A549 (cell line): ENCODE measurements at regions not wholly inside any gene's neighbourhood (a gene's known extent, or its start where the extent isn't known, plus 50 kb on each side); places are given as distances from the start of the nearest gene placed in this dataset.

Source experiments
- ATAC-seq, 2 experiments: fragments of 200-7000 bp in 1 of 2; fragments of >200 bp in 1 of 2; cut with Nextera tagmentation in 1 of 2; cut with Tn5 transposase in 1 of 2; 3 replicates each; pipeline versions ENCODE4 v1.8.0 to v1.9.1; 2018 to 2020; ENCODE audit warnings: mild to moderate bottlenecking in 1 of 2, moderate library complexity in 1 of 2
- CTCF ChIA-PET: fragments of 300-600 bp; sonication (Branson Sonifier 250); formaldehyde crosslinking; extraction: SDS; loops from one replicate; lab custom pipeline; 2021; ENCODE audit warnings: antibody characterized with exemption, inconsistent platforms; lab: Yijun Ruan, JAX
- POLR2A ChIA-PET: fragments of 350-600 bp; formaldehyde crosslinking; extraction: SDS; loops from one replicate; lab custom pipeline; 2021; ENCODE audit warnings: antibody characterized with exemption, inconsistent platforms; lab: Yijun Ruan, JAX
- DNase-seq, 2 experiments: peaks; one replicate each; pipeline versions ENCODE4 v3.0.0 to v3.0.0-alpha.2; 2011 to 2016; ENCODE audit warnings: low read depth in 1 of 2, low spot score in 1 of 2
- FAIRE-seq: peaks from 2 replicates; lab custom pipeline; 2011; peaks lifted over from hg19 to GRCh38; lab: Jason Lieb, UNC
- H3K27ac ChIP-seq, 2 experiments: fragments of >200 bp; sonication (Bioruptor Twin); formaldehyde crosslinking; 3 replicates each; pipeline ENCODE4 v1.5.1; 2016 to 2017
- H3K4me1 ChIP-seq: fragments of >200 bp; sonication (Bioruptor Twin); formaldehyde crosslinking; 3 replicates; pipeline ENCODE4 v1.6.1; 2016
- H3K4me2 ChIP-seq: fragments of >200 bp; sonication (Bioruptor Twin); formaldehyde crosslinking; 3 replicates; pipeline ENCODE4 v1.6.1; 2016
- H3K4me3 ChIP-seq: fragments of >200 bp; sonication (Bioruptor Twin); formaldehyde crosslinking; 3 replicates; pipeline ENCODE4 v1.5.1; 2016
- H3K9me3 ChIP-seq: fragments of >200 bp; sonication (Bioruptor Twin); formaldehyde crosslinking; 3 replicates; pipeline ENCODE4 v1.6.1; 2016
- BCL3 ChIP-seq: fragments of >200 bp; sonication (Bioruptor Twin); formaldehyde crosslinking; IDR thresholded peaks from 3 replicates; pipeline ENCODE4 v1.6.1; 2016
- CBX2 ChIP-seq: fragments of 200-600 bp; sonication (generic); IDR thresholded peaks from 2 replicates; pipeline ENCODE4 v1.6.1; 2016; ENCODE audit warnings: low read depth, mild to moderate bottlenecking, borderline replicate concordance
- CBX8 ChIP-seq: fragments of 200-600 bp; sonication (generic); IDR thresholded peaks from 2 replicates; pipeline ENCODE4 v1.6.1; 2016
- CEBPB ChIP-seq, 2 experiments: fragments of >200 bp in 1 of 2; sonication (Bioruptor Twin) in 1 of 2; formaldehyde crosslinking in 1 of 2; IDR thresholded peaks; 2 replicates each; pipeline ENCODE4 v1.6.1; 2012 to 2016
- CHD2 ChIP-seq: fragments of 150-350 bp; IDR thresholded peaks from 2 replicates; pipeline ENCODE4 v1.6.1; 2014; ENCODE audit warnings: low read length; ENCODE audit not compliant: partially characterized antibody
- CTCF ChIP-seq: fragments of >200 bp; sonication (Bioruptor Twin); formaldehyde crosslinking; IDR thresholded peaks from 3 replicates; pipeline ENCODE4 v1.5.1; 2016
- E2F6 ChIP-seq: IDR thresholded peaks from 2 replicates; pipeline ENCODE4 v1.6.1; 2012; ENCODE audit warnings: low read depth, borderline replicate concordance
- EHF ChIP-seq: fragments of 250-450 bp; sonication (Bioruptor Pico); IDR thresholded peaks from 2 replicates; pipeline ENCODE4 v1.5.0; 2020; ENCODE audit warnings: mild to moderate bottlenecking
- EHMT2 ChIP-seq: fragments of 200-600 bp; sonication (generic); IDR thresholded peaks from 2 replicates; pipeline ENCODE4 v1.6.1; 2016; ENCODE audit warnings: antibody characterized with exemption, low read depth, mild to moderate bottlenecking, moderate library complexity
- FOSB ChIP-seq: fragments of 250-450 bp; sonication (Bioruptor Pico); IDR thresholded peaks from 2 replicates; pipeline ENCODE4 v1.5.0; 2020; ENCODE audit warnings: mild to moderate bottlenecking, moderate library complexity
- FOSL2 ChIP-seq, 2 experiments: fragments of 450-650 bp in 1 of 2; fragments of >200 bp in 1 of 2; sonication (Bioruptor Twin) in 1 of 2; formaldehyde crosslinking; IDR thresholded peaks; 2 replicates each; pipeline versions ENCODE4 v1.5.0 to v1.6.1; 2016 to 2020; ENCODE audit warnings: mild to moderate bottlenecking in 1 of 2, moderate library complexity in 1 of 2
- HES2 ChIP-seq: fragments of >200 bp; sonication (Bioruptor Twin); formaldehyde crosslinking; IDR thresholded peaks from 2 replicates; pipeline ENCODE4 v1.6.1; 2016
- HOXB13 ChIP-seq: fragments of 250-450 bp; sonication (Bioruptor Pico); IDR thresholded peaks from 2 replicates; pipeline ENCODE4 v1.5.0; 2020; ENCODE audit warnings: low read depth, mild to moderate bottlenecking, moderate library complexity
- KDM1A ChIP-seq: fragments of 200-600 bp; sonication (generic); IDR thresholded peaks from 2 replicates; pipeline ENCODE4 v1.6.1; 2016; ENCODE audit warnings: low read depth, mild to moderate bottlenecking
- KDM5A ChIP-seq: fragments of 200-600 bp; sonication (generic); IDR thresholded peaks from 2 replicates; pipeline ENCODE4 v1.6.1; 2016; ENCODE audit warnings: antibody characterized with exemption, mild to moderate bottlenecking
- MAFK ChIP-seq: fragments of 450-650 bp; IDR thresholded peaks from 2 replicates; pipeline ENCODE4 v1.6.1; 2014; ENCODE audit not compliant: partially characterized antibody
- MAX ChIP-seq: IDR thresholded peaks from 2 replicates; pipeline ENCODE4 v1.6.1; 2012
- MYC ChIP-seq: IDR thresholded peaks from 2 replicates; pipeline ENCODE4 v1.6.1; 2012; ENCODE audit warnings: mild to moderate bottlenecking, inconsistent platforms, low read length, improper control_type of control experiment, borderline replicate concordance
- NPAS2 ChIP-seq: fragments of 250-450 bp; sonication (Bioruptor Pico); IDR thresholded peaks from 2 replicates; pipeline ENCODE4 v1.8.0; 2022; ENCODE audit warnings: mild to moderate bottlenecking, moderate library complexity, borderline replicate concordance
- NR3C1 ChIP-seq: fragments of >200 bp; sonication (Bioruptor Twin); formaldehyde crosslinking; IDR thresholded peaks from 3 replicates; pipeline ENCODE4 v1.6.1; 2017
- RARB ChIP-seq: fragments of 250-450 bp; sonication (Bioruptor Pico); IDR thresholded peaks from 2 replicates; pipeline ENCODE4 v1.8.0; 2021; ENCODE audit warnings: mild to moderate bottlenecking, moderate library complexity
- RFX5 ChIP-seq: fragments of 450-650 bp; IDR thresholded peaks from 2 replicates; pipeline ENCODE4 v1.7.1; 2014; ENCODE audit warnings: antibody characterized with exemption, mild to moderate bottlenecking, moderate library complexity
- RNF2 ChIP-seq: fragments of 200-600 bp; sonication (generic); IDR thresholded peaks from 2 replicates; pipeline ENCODE4 v1.6.1; 2016; ENCODE audit warnings: low read depth, mild to moderate bottlenecking, antibody characterized with exemption, moderate library complexity, borderline replicate concordance
- SMC3 ChIP-seq: fragments of >200 bp; sonication (Bioruptor Twin); formaldehyde crosslinking; IDR thresholded peaks from 3 replicates; pipeline ENCODE4 v1.6.1; 2018; ENCODE audit warnings: inconsistent platforms
- SREBF2 ChIP-seq: fragments of 450-650 bp; IDR thresholded peaks from 2 replicates; pipeline ENCODE4 v1.6.1; 2014; ENCODE audit warnings: mild to moderate bottlenecking, moderate library complexity
- TFCP2L1 ChIP-seq: fragments of 250-450 bp; sonication (Bioruptor Pico); IDR thresholded peaks from 2 replicates; pipeline ENCODE4 v1.5.0; 2021; ENCODE audit warnings: mild to moderate bottlenecking
- WGBS: methylation state at CpG from one replicate; pipeline ENCODE4 v1.1.6; 2017; ENCODE audit errors: missing lambda C conversion rate; 5-methylcytosine and 5-hydroxymethylcytosine counted together

- Histone ChIP-seq H3K27ac (no peak overlapping the region), H3K4me2 (no peak overlapping the region), H3K4me3 (no peak overlapping the region), H3K9me3 (no peaks in the 10 kb centered on the region), H3K4me1 (no peaks in the 10 kb centered on the region)
- FAIRE-seq (no peak), ATAC-seq (no peak), DNase-seq (no peak)
- POLR2A ChIA-PET, result no interaction called here
- no peak for TF ChIP-seq FOSL2 (IDR thresholded peaks at IDR 0.05)
- no peak for TF ChIP-seq FOSL2 (CRISPR knock-in tag; IDR thresholded peaks at IDR 0.05)
- TF ChIP-seq MAFK, result no peak
- TF ChIP-seq MAX, result no peak
- TF ChIP-seq SREBF2, result no peak
- TF ChIP-seq RFX5, result no peak
- TF ChIP-seq CHD2, result no peak
- no peak for TF ChIP-seq HOXB13 (CRISPR knock-in tag)
- TF ChIP-seq RARB (CRISPR knock-in tag), result no peak
- no peak for TF ChIP-seq KDM5A
- no peak for TF ChIP-seq RNF2
- no peak for TF ChIP-seq KDM1A
- no peak for TF ChIP-seq NPAS2 (CRISPR knock-in tag)
- no peak for TF ChIP-seq FOSB (CRISPR knock-in tag)
- no peak for TF ChIP-seq CBX2
- TF ChIP-seq HES2, result no peak
- no peak for TF ChIP-seq BCL3
- no peak for TF ChIP-seq EHF (CRISPR knock-in tag)
- no peak for TF ChIP-seq MYC
- TF ChIP-seq EHMT2, result no peak
- TF ChIP-seq, all 56 proteins: peak for 0
- WGBS, result 73% methylated on average over 2 of the region's 2 CpGs
- CTCF ChIA-PET, result interaction anchor here (1.5 kb wide), 1 partner anchor 11 kb away, joined by 4 read pairs; no protein-coding TSS in a partner anchor
These were observed 156.8 kb downstream of the ZBTB18 start for GRCh38 chr1:244207935-244208244.

- H3K4me2 ChIP-seq, result no peak overlapping the region
- TF ChIP-seq CBX8 (no peak), RFX5 (no peak), FOSL2 (IDR thresholded peaks at IDR 0.05) (no peak), FOSL2 (CRISPR knock-in tag; IDR thresholded peaks at IDR 0.05) (no peak), NR3C1 (no peak), NPAS2 (CRISPR knock-in tag) (no peak), EHF (CRISPR knock-in tag) (no peak), TFCP2L1 (CRISPR knock-in tag) (no peak), CTCF (no peak), E2F6 (no peak), CHD2 (no peak), CBX2 (no peak), MYC (no peak), BCL3 (no peak), MAX (no peak), CEBPB (IDR thresholded peaks at IDR 0.05) (no peak), SMC3 (no peak)
- no peak for FAIRE-seq
- no peak for ATAC-seq
- peaks cover 13% of the 10 kb centered on the region for H3K4me1 ChIP-seq
- 65% methylated on average over 5 of the region's 5 CpGs for WGBS
- H3K4me3 ChIP-seq, result no peak overlapping the region
- ChIA-PET CTCF (interaction anchor here (1.3 to 1.7 kb wide), 2 partner anchors 46 to 866 kb away, joined by 4 read pairs; no protein-coding TSS in a partner anchor), POLR2A (no interaction called here)
- no peaks in the 10 kb centered on the region; the same call in 2 of the 3 replicates for H3K9me3 ChIP-seq
- no peak for DNase-seq
- no peak overlapping the region for H3K27ac ChIP-seq
These were observed 158.9 kb downstream of the ZBTB18 start for GRCh38 chr1:244209955-244210354.
